ENCODE measurements at regions not wholly inside any gene's neighbourhood (a gene's known extent, or its start where the extent isn't known, plus 50 kb on each side); places are given as distances from the start of the nearest gene placed in this dataset.

DNA sequence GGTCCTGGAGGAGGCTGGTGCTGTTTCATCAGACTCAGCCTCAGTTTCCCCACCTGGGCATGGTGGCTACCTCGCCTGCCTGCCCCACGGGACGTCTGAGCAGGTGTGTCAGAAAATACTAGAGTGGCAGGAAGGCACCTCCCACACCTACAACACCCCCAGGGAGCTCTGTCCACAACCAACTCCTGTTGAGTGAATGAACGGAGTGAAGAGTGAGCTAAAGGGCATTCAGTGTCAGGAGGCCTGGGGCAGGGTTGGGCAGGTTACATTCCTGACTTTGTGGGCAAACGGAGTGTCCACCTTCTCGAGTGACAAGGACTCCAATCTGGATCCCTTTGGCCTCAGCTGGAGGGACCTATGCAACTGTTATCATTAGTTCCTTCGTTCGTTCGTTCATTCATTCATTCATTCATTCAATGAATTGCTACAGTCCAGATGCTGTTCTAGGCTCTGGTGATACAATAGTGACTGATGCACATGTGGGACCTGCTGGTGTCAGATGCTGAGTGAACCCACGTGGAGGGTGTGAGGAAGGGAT is 195.2 kb downstream of the CTTN start:
- no peak overlapping the region for H3K4me3 ChIP-seq (ENCODE audit: low read depth, low read length)
- no peak for TF ChIP-seq CTCF (IDR thresholded peaks at IDR 0.05; ENCODE audit: insufficient read depth, low read depth, low read length, missing control alignments)
- no peak for DNase-seq (ENCODE audit: low read depth)

DNA sequence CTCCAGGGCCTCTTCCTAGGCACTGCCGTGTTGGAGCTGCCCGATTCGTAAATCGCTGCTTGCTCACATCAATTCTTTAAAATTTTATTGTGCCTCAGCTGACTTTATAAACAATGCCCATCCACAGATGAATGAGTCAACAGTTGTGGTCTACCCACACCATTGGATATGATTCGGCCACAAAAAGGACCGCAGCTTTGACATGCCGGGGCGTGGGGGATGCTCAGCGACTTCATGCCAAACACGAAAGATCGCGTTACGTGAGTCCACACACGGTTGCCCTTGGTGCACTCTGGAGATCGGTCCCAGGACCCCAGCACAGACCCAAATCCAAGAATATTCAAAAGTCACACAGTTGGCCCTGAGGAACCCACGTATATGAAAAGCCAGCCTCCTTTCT is 195.7 kb downstream of the CTTN start:
- no peak for DNase-seq (ENCODE audit: low read depth)
- H3K4me3 ChIP-seq (ENCODE audit: low read depth, low read length): no peak overlapping the region
- TF ChIP-seq CTCF (IDR thresholded peaks at IDR 0.05; ENCODE audit: insufficient read depth, low read depth, low read length, missing control alignments): no peak

GRCh38 chr11:70594606-70595005 is 196.3 kb downstream of the CTTN start:
- no peak for DNase-seq (ENCODE audit: low read depth)
- TF ChIP-seq CTCF (IDR thresholded peaks at IDR 0.05; ENCODE audit: insufficient read depth, low read depth, low read length, missing control alignments): no peak
- H3K4me3 ChIP-seq (ENCODE audit: low read depth, low read length): no peak overlapping the region

GRCh38 chr11:70595016-70595415 is 196.7 kb downstream of the CTTN start:
- H3K4me3 ChIP-seq (ENCODE audit: low read depth, low read length): no peak overlapping the region
- TF ChIP-seq CTCF (IDR thresholded peaks at IDR 0.05; ENCODE audit: insufficient read depth, low read depth, low read length, missing control alignments): no peak
- DNase-seq (ENCODE audit: low read depth): no peak

DNA sequence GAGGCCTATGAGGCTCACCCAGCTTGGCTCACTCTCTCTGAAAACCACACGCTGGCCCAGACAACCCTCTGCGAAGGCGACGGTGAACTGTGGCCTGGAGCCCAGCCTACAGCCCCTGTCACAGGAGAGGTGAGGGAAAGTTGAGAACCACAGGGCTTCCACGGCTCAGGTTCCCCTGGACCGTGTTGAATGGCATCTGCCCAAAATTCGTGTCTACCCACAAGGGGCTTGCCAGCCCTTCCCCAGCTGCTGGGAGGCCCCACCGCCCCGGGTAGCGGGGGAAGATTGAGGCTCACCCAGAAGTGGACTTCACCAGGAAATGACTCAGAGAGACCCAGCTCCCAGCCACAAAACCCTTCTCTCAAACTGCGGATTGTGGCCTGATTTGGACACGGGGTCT is 197.1 kb downstream of the CTTN start:
- DNase-seq (ENCODE audit: low read depth): peak; percentile 30
- no peak for TF ChIP-seq CTCF (IDR thresholded peaks at IDR 0.05; ENCODE audit: insufficient read depth, low read depth, low read length, missing control alignments)
- H3K4me3 ChIP-seq (ENCODE audit: low read depth, low read length): no peak overlapping the region

DNA sequence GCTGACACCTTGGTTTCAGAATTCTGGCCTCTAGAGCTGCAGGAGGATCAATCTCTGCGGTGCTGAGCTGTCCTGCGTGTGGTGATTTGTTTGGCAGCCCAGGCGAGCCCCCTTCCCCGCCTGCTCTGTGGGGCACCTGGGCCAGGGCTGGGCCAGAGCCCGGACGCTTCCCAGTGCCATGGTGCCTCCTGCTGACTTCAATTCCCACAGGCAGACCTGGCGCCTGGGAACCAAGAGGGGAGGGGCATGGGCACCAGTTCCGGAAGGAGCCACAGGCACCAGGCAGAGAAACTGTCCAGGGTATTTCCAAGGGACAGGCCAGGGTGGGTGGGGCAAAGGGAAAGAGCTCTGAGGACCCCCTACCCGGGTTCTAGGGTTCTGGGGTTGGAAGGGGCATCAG is 197.8 kb downstream of the CTTN start:
- TF ChIP-seq CTCF (IDR thresholded peaks at IDR 0.05; ENCODE audit: insufficient read depth, low read depth, low read length, missing control alignments): no peak
- H3K4me3 ChIP-seq (ENCODE audit: low read depth, low read length): no peak overlapping the region
- no peak for DNase-seq (ENCODE audit: low read depth)

GRCh38 chr11:70597006-70597555 is 198.8 kb downstream of the CTTN start:
- no peak for TF ChIP-seq CTCF (IDR thresholded peaks at IDR 0.05; ENCODE audit: insufficient read depth, low read depth, low read length, missing control alignments)

More at GRCh38 chr11:70597006-70597555, 198.8 kb downstream of the CTTN start:
- no peak for DNase-seq (ENCODE audit: low read depth)
- no peak overlapping the region for H3K4me3 ChIP-seq (ENCODE audit: low read depth, low read length)

Data from GM12865 (cell line).